Breast epithelium (tissue), 3 donors: ENCODE measurements at regions not wholly inside any gene's neighbourhood (a gene's known extent, or its start where the extent isn't known, plus 50 kb on each side); places are given as distances from the start of the nearest gene placed in this dataset.

Source experiments
- CTCF ChIP-seq, 3 donors: fragments of 450-650 bp; IDR thresholded peaks; one replicate each; pipeline ENCODE4 v1.5.1; 2016 to 2017; ENCODE audit warnings: antibody characterized with exemption in 3 of 3, mild to moderate bottlenecking in 3 of 3, moderate library complexity in 3 of 3
- POLR2A ChIP-seq: fragments of 450-650 bp; IDR thresholded peaks from one replicate; pipeline ENCODE4 v1.6.1; 2016; ENCODE audit warnings: antibody characterized with exemption, mild to moderate bottlenecking, moderate library complexity

- TF ChIP-seq CTCF (IDR thresholded peaks at IDR 0.05) (no peak), POLR2A (no peak)
Observed at GRCh38 chr15:29465196-29465595, 195.6 kb upstream of the NSMCE3 start.
